Activated CD8-positive, alpha-beta memory T cell treated with anti-CD3 and anti-CD28 coated beads, Interleukin-2, amount 50 U/mL, for 48 hours (primary cell): ENCODE measurements at regions not wholly inside any gene's neighbourhood (a gene's known extent, or its start where the extent isn't known, plus 50 kb on each side); places are given as distances from the start of the nearest gene placed in this dataset.
"Not testable (repeated sequence)": the region's sequence is repeated elsewhere in the genome, so short reads cannot be mapped to it uniquely, and the experiment has no call there.

Source experiments
- DNase-seq: peaks from one replicate; pipeline ENCODE4 v3.0.0-alpha.2; 2020

DNA sequence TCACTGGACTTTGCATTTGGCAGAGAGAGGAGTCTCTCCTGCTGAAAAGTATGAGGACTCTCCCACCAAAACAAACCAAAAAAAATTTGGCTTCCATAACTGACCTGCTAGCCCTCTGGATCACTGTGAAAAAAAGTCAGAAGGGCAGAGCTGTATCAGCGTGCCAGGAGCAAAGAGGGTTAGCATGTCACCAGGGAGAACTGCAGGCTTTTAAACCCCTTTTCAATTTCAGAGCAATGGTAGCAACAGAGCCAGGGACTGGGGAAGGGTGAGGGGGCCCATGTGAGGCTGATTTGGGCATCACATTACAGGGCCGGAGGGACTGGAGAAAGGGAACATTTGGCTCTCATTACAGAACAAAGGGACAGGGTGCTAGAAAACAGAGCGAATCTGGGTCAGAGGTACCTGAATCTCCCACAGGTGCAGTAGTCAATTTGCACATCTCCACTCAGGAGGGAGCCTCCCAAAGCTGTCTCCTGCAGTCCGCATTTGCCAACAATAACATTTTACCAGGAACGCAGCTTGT, 185.7 kb upstream of the EYA4 start:
- DNase-seq: no peak

DNA sequence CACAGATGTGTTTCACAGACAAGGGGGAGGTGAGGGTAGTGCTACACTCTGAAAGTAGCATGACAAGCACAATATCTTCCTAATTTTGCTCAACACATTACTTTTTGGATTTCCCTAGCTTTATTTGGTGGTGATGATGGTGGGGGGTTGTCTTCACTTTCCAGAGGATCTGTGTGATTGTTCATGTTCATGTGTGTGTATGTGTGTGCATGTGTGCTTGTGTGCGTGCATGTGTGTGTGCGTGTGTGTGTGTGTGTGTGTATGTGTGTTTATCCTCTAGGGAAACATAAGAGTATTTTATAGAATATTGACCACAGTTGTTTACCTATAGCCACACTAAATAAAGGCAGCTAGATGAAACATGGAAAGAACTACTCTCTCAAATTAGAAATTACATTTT, 183.8 kb upstream of the EYA4 start:
- no peak for DNase-seq

DNA sequence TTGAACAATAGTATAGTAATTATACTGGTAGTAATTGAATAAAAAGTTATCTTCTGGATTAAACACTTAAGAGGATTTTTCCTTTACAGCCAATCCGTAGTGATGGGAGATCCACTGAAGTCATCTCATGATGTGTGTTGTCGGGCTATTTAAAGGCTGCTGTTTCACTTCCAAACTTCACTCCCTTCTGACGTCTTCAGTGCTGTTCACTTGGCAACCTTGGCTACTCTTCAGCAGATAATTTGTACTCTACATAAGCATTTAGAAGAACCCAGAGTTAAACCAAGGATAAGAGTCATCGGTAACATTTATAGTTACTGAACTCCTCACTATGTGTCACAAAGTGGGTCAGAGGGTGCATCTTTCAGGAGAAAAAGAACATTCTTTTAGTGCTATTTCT, 179.1 kb upstream of the EYA4 start:
- no peak for DNase-seq

DNA sequence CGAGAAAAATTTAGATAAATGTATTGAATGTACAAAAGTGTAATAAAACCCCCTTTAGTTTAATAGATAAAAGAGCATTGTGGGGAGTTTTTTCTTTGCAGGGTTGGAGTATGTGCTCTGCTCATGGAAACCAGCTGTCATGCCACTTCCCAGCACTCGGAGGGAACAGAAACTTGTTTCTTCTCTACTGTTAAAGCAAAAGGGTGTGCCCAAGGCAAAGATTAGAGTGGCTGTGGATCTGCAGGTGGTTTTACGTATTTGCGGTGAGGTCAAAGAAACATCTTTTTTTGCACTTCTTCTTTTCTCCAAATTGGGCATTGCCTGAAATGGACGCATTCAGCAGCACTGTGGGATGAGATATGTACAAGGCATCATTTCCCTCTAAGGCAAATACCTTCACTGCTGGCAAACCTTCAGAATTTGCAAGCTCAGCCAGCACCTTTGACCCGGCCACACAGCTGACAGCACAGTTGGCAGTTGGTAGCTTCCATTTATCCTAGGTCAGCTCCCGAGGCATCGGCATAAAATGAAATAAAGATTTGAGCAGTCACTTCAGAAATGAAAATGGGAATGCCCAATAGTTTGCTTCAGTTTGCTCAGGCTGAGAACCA, 178.4 kb upstream of the EYA4 start:
- no peak for DNase-seq

DNA sequence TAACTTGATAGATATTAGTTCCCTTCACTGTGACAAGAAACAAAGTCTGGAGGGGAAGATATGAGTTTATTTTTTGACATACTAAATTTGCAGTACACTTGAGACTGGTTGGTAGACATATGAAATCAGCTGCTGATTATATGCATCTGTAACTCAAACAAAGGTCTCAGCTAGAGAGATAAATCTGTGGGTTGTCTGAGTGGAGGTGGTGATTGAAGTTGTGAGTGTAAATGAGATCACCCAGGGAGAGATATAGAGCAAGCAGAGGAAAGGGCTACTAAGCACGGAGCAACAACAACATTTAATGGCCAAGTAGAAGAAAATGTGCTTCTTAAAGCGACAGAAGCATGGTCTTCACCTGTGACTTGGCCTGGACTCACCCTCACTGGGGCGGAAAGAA, 173.2 kb upstream of the EYA4 start:
- no peak for DNase-seq

DNA sequence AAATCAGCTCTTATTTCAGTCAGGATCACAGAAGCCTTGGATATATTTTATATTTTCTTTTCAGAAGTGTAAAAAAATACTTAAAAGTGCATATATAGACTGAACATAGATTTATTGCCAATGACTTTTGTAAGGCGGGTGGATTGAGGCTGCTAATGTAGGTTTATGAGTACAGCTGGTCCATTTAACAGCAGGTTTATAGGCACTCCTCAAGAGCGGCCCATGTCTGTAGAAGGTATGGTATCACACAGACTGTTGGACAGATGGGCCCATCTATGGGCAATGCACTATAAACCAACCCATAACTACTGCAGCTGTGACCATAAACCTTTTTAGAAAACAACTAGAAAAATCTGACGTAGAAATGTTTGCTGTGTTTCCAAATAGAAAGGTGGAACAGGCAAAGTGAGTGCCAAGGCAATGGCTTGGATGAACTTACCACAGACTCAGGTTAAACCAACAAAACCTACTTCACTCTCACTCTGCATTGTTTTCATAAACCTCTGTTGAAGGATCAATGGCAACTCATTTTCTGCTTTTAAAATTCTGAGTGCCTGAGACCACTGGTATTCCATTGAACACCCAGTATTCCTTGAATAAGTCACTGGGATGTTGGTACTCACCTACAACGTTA, 170.6 kb upstream of the EYA4 start:
- no peak for DNase-seq

DNA sequence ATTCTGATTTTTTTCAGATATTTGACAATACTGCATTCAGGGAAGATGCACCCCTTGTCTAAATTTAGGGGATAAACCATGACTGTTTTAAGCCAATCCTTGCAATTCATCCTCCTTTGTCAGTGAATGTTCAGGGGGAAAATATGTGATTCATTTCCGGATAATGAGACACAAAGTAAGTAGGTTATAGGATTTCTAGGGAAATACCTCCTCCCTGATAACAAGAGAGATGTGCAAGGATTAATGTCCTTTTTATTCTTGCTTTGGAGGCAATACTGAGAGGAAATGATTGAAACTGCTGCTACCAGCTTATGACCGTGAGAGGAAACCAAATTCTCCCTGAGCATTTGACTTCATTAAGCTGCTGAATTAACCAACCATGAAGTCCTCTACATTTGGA, 161.3 kb upstream of the EYA4 start:
- no peak for DNase-seq

DNA sequence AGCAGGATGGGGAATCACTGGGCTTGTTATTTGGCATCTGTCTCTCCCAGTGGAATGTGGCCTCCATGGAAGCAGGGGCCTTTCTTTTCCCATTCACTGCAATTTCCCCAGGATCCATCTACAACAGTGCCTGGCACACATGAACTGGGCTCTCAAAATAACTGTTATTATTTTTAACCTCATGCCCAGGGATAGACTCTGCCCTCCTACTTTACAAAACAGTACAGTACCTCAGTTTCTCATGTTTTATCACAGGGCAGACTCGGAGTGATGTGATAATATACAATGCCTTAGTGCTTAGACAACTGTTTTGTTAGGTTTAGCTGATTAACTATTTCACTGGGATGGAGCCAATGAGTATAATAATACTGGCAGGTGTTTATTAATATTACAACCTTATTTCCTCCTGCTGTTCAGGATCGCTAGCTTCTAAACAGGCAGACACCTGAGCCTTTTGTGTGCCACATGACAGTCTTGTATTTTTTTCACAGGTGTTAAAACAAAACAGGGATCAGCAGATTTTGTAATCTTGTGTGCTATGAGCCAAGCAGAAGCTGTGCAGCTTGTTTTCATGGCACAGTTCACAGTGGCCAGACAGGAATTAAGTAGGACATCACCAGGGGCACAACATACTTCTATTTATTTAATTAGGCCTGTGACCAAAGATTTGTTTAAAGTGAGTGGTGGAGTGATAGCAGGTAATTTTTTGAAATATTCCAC, 157.7 kb upstream of the EYA4 start:
- no peak for DNase-seq

DNA sequence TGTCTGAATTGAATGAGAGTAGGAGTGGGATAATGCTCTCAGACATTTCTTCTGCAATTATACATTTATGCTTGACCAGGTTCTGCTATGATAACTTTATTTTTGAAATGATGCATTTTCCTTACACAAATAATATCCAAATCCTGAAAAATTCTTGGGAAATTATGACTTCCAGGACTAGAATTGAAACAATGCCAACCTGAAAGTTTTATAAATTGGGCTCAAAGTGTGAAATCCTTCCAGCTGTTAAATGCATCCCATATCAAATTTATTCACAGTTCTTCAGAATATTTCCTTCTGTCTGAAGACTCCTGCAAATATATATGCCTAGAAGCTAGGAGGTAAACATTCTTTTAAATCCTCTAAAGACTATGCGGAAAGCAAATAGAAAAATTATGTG, 155.7 kb upstream of the EYA4 start:
- no peak for DNase-seq

DNA sequence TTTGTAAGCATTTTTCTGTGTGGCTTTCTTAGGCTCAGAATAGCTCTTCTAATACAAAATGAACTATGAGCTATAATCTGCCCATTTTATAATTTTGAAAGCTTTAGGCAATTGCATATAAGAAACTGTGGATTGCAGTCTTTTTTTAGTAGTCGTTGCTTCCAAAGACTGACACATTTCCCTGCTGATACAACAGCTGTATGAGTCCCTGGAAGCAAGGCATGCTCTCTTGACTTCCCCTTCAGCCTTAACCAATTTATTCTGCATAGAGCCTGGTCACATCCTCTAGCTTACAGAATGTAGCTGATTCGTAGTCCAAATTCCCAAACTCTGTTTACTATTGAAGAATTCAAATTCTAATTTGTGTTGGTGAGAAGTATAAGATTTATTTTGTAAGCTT, 155.3 kb upstream of the EYA4 start:
- DNase-seq: no peak

DNA sequence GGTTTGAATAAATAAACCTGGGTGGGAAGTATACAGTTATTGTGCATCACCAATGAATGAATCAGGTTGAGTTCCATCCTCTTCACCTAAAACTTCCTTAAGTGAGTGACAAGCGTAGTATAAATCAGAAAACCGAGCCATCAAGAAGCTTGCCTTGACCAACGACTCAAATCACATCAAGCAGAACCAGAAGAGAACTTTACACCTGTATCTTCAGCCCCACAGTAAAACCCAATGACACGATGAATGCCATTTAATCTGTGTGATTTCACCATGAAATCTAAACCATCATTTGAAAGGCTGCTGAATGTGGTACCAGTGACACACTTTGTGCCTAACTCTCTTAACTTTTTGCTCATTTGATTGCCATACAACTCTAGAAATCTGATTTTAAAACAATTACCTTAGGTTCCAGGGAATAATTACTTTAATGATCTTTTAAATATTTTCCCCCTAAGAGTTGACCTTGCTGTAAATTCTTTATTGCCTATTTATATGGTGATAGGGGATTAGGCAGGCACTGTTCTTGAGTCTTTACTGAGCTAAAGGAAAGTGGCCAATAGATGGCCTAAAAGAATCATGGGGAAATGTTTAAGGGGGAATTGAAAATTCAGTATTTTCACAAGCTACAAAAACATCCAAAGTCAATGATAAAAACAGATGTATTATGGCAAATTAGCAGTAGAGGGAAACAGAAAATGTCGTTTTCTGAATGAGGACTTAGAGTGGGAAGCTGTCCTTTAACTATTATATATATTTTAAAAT, 152.0 kb upstream of the EYA4 start:
- no peak for DNase-seq

DNA sequence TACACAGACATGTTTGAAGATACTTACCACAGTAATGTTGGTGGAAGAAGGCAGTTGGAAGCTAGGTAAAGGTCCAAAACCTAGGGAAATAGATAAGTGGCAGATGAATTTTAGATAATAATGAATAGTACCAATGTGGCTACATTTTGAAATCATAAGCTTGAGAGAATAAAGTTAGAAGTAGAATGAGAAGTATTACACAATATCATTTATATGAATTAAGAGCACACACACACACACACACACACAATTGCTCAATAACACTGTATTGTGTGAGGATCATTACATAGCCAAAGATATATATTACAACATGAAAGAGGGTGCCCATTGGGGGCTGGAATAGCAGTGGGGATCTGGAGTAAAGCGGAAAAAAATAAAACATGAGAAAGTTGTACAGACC, 149.0 kb upstream of the EYA4 start:
- DNase-seq: no peak

DNA sequence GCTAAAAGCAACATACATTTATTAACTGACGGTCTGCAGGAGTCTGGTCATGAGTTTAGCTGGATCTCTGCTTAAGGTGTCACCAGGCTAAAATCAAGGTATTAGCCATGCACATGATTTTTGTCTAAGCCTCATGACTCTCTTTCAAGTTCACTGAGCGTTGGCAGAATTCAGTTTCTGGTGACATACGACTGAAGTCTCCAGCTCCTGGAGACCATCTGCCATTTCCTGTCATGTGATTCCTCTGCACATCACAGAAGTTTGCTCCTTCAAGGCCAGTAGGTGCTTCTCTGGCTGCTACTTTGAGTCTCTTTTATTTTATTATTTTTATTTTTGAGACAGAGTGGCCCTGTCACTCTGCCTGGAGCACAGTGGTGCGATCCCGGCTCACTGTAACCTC, 148.4 kb upstream of the EYA4 start:
- DNase-seq: no peak

DNA sequence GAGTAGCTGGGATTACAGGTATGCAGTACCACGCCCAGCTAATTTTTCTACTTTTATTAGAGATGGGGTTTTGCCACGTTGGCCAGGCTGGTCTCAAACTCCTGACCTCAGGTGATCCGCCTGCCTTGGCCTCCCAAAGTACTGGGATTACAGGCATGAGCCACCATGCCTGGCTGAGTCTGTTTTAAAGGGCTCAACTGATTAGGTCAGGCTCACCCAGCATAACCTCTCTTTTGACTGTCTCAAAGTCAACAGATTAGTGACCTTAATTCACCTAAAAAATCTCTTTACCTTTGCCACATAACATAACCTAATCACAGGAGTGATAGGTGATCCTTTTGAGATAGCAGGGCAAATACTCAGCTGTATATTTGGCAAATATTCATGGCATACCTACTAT, 147.9 kb upstream of the EYA4 start:
- DNase-seq: not testable (repeated sequence)

DNA sequence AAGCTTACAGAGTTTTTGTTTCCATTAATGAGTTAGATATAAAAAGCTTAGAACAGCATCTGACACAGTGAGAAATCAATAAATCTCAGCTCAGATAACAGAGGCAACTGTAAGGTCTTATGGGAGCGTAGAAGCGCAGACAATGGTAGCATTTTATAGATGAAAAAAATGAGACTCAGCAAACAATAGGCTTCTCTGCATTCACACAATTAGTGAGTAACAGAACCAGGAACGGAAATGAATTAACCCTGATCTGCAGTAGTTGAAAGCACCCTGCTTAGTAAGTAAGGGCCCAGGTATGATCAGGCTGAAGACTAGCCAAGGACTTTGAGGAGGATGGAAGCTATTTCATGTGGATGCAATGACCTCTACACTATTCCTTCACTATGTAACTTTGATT, 147.2 kb upstream of the EYA4 start:
- no peak for DNase-seq

DNA sequence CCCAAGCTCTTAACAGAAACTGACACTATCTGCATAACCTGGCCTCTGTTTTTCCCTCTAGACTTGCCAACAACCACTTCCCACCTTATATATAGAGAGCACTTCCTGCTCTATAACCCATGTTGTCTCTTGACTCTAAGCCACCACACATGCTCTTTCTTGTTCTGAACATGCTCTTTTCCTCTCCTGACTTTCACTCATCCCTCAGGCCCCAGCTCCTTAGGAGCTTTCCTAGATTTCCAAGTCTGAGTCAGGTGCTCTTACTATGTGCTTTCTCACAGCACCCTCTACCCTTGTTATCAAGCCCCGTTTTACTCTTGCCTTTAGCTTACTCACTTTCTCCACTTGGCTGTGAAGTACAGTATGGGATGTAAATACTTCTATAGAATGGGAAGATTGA, 143.9 kb upstream of the EYA4 start:
- no peak for DNase-seq

DNA sequence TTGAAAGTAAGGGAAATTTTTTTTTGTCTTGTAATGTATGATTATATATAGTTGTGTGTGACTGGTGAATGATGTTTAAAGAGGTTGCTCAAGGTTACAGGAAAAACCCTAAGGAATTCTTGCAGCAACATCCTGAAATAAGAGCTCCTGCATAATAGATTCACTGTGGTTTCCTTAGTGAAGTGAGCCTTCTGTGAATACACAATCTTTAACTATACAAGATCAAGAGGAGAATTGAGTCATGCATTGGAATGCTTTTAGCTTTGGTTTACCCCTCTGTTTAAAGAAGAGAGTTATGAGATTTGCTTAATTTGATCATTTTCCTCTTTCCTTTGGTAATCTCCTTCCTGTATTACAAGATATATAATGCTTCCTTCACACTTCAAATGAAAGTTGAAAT, 141.6 kb upstream of the EYA4 start:
- DNase-seq: no peak

DNA sequence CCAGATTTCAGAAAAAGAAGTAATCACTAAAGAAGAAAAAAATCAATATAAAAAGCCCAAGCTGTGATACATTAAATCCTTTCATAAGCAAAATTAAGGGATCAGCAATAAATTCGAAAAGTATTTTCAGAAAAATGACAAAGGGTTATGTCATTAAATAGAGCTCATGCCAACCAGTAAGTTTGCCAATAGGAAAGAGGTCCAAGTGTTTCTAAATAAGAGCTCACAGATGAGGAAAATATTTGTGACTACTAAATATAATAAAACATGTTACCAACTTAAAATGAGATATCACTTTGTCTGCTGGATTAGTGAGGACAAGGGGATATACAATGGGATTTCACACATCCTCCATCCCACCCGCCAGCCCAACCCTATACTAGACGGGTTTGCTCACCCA, 140.3 kb upstream of the EYA4 start:
- DNase-seq: no peak

DNA sequence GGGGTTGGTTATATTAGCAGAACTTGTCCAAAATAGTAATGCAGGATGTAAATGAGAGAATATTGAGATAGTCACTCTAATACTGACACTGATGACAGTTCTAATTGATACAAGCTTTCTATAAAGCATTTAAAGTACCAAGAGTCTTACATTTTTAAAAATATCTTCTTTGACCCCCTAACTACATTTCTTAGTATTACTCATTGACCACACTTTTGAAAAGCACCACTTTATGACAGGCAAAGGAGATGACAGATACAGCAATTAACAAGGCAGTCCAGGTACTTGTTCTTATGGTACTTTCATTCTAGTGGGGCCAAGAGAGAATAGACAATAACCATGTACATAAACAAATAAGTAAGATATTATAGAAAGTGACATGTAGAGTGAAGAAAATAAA, 139.4 kb upstream of the EYA4 start:
- no peak for DNase-seq

DNA sequence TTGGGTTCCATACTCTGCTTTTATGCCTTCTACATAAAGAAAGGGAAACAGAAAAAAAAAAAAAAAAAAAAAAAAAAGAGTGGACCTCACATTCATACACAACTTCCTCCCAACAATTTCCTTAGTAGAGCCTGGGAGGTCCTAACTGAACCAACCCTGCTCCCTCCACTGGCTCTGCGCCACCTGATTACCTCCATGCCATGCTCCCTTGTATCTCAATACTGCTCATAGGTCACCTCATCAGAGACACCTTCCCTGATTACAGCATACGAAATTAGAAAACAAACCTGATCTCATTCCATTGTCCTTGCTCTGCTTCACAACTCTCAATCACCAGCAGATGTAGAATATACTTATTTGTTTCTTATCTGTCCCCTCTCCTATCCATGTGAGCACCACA, 134.2 kb upstream of the EYA4 start:
- no peak for DNase-seq

DNA sequence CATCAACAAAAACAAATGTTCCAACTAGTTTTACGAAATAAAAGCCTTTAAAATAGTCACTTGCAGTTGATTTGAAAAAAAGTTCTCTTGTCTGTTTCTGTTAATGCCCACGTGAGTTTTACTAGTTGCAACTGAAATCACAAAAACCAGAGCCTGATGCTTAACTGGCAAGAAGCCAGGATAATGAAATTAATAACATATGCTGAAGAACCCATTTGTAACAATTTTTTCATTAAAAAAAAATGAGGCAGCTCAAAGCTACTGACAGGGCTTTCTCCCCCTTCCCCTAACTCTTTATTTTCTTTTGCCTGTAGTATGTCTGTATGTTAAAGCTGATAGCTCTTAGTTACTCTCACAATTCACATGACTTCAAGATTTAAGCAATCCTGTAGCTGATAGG, 132.7 kb upstream of the EYA4 start:
- no peak for DNase-seq

DNA sequence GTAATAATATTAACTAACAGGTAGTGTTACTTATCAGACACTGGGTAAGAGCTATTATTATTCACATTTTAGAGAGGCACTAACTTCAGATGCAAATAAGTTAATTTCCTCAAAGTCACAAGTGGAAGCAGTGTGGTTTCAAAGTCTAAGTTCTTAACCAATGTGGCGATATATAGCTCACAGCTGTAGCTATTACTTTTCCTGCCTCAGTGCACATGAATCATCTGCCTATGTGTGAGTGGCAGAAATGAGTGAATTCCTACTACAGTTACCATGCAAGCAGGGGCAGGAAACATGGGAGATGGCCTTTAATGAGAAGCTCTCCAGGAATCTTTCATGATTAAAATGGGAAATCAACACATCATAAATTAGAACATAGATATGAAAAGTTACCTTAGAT, 126.2 kb upstream of the EYA4 start:
- DNase-seq: no peak

DNA sequence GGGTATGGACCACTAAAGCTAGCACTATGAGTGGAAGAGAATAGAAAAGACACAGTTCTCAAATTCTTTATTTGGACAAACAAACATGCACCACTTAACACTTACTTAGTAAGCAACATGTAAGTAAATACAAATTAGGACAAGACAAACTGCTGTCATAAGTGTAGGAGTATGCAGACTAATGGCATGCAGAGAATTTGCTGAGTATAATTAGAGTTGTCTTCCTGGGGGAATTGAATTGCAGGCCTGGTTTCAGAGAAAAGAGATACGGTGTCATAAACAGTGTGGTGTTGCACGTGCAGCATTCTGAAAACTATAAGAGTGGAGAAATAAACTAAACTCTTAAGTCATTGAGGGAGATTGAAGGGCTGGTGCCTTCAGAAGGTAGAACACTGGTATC, 125.2 kb upstream of the EYA4 start:
- DNase-seq: no peak

DNA sequence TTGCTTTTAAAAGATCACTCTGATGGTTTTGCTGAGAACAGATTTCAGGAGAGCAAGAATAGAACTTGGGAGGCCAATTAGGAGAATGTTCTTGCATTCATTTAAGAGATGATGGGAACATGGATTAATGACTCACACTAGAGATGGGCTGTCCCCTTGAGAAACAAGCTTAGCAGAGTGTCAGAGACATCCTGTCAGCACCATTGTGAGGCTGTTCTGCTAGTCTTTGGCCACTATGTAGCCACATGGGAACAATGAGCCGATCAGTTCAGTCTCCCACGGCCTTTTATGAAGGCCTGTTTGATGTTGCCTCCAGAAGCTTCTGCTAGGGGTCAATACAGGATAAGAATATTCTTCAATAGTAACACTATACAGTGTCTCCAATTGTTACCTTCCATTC, 113.0 kb upstream of the EYA4 start:
- DNase-seq: no peak
